ENCODE measurements at regions not wholly inside any gene's neighbourhood (a gene's known extent, or its start where the extent isn't known, plus 50 kb on each side); places are given as distances from the start of the nearest gene placed in this dataset.

DNA sequence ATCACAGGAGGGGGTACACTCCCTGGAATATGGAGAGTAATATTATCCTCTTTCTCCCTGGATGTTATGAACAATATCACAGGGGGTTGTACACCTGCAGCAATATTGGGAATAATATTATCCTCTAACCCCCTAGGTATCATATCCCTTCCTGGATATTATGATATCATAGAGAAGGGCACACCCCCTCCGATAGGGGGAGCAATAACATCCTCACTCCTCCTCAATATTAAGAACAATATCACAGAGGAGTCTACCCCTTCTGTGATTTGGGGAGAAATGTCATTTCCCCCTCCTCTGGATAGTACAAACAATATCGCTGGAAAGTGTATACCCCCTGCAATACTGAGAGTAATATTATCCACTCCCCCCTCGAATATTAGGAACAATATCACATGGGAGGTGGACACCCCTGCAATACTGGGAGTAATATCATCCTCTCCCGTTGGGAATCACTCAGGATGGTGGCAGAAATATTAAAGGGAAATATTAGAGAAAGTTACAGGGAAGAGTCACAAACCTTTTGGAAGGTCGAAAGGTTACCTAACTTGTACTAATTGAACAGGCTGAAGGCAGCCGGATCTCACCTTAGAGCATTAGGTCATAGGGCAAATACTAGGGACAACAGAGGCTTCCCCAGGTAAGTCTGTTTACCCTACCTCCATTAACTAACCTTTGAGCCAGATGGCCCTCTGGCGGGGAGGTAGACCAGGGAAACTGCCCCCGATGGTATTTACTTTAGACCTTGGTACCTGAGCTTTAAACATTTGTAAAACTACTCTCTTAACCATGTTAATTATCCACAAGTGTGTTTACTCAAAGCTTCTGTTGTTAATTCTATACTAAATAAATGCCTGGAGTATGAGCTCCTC lies 57.5 kb upstream of the FREM1 start (continued):
- TF ChIP-seq ZNF234 (CRISPR knock-in tag; conservative IDR thresholded peaks at IDR 0.05) (no peak), STAG1 (CRISPR knock-in tag; IDR thresholded peaks at IDR 0.05) (peak; percentile 67), TMF1 (CRISPR knock-in tag; IDR thresholded peaks at IDR 0.05; ENCODE audit: low read depth) (no peak), TSC22D2 (CRISPR knock-in tag; IDR thresholded peaks at IDR 0.05; ENCODE audit: borderline replicate concordance) (no peak), TCF7L2 (IDR thresholded peaks at IDR 0.05; ENCODE audit: low read depth, low read length) (no peak), ZNF3 (CRISPR knock-in tag; IDR thresholded peaks at IDR 0.05) (no peak), SRSF4 (IDR thresholded peaks at IDR 0.05; ENCODE audit: low read depth, low read length, poor library complexity, severe bottlenecking) (no peak), CCAR2 (optimal IDR thresholded peaks at IDR 0.05; ENCODE audit: low read depth, low read length) (no peak), GPN1 (CRISPR knock-in tag; IDR thresholded peaks at IDR 0.05; ENCODE audit: borderline replicate concordance) (no peak), ZNF343 (CRISPR knock-in tag; IDR thresholded peaks at IDR 0.05) (no peak), TBP (CRISPR knock-in tag; IDR thresholded peaks at IDR 0.05) (no peak), ZNF431 (CRISPR knock-in tag; IDR thresholded peaks at IDR 0.05; ENCODE audit: borderline replicate concordance, low read depth) (no peak), TEAD2 (CRISPR knock-in tag; IDR thresholded peaks at IDR 0.05) (no peak), ZBTB7A (CRISPR knock-in tag; IDR thresholded peaks at IDR 0.05) (no peak), ZNF558 (CRISPR knock-in tag; IDR thresholded peaks at IDR 0.05; ENCODE audit: borderline replicate concordance) (no peak), PPARG (CRISPR knock-in tag; conservative IDR thresholded peaks at IDR 0.05) (peak; percentile 95), U2AF1 (optimal IDR thresholded peaks at IDR 0.05; ENCODE audit: low read depth, low read length) (no peak), ZNF282 (IDR thresholded peaks at IDR 0.05; ENCODE audit: partially characterized antibody) (no peak), HNF4G (IDR thresholded peaks at IDR 0.05; ENCODE audit: borderline replicate concordance, low read depth, low read length) (peak; percentile 81), HNF4G (CRISPR knock-in tag; IDR thresholded peaks at IDR 0.05; ENCODE audit: borderline replicate concordance, low read depth) (peak; percentile 78; the same call in 1 of the 2 replicates), MTF2 (CRISPR knock-in tag; IDR thresholded peaks at IDR 0.05; ENCODE audit: borderline replicate concordance) (no peak)
- TF ChIP-seq, protein P1, sequence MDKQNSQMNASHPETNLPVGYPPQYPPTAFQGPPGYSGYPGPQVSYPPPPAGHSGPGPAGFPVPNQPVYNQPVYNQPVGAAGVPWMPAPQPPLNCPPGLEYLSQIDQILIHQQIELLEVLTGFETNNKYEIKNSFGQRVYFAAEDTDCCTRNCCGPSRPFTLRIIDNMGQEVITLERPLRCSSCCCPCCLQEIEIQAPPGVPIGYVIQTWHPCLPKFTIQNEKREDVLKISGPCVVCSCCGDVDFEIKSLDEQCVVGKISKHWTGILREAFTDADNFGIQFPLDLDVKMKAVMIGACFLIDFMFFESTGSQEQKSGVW (CRISPR knock-in tag; IDR thresholded peaks at IDR 0.05; ENCODE audit: borderline replicate concordance) = no peak
- TF ChIP-seq, protein P2, sequence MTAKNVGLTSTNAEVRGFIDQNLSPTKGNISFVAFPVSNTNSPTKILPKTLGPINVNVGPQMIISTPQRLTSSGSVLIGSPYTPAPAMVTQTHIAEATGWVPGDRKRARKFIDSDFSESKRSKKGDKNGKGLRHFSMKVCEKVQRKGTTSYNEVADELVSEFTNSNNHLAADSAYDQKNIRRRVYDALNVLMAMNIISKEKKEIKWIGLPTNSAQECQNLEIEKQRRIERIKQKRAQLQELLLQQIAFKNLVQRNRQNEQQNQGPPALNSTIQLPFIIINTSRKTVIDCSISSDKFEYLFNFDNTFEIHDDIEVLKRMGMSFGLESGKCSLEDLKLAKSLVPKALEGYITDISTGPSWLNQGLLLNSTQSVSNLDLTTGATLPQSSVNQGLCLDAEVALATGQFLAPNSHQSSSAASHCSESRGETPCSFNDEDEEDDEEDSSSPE (CRISPR knock-in tag; IDR thresholded peaks at IDR 0.05) = no peak
- TF ChIP-seq, protein P3, sequence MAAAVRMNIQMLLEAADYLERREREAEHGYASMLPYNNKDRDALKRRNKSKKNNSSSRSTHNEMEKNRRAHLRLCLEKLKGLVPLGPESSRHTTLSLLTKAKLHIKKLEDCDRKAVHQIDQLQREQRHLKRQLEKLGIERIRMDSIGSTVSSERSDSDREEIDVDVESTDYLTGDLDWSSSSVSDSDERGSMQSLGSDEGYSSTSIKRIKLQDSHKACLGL (CRISPR knock-in tag; IDR thresholded peaks at IDR 0.05) = no peak
- TF ChIP-seq, protein P4, sequence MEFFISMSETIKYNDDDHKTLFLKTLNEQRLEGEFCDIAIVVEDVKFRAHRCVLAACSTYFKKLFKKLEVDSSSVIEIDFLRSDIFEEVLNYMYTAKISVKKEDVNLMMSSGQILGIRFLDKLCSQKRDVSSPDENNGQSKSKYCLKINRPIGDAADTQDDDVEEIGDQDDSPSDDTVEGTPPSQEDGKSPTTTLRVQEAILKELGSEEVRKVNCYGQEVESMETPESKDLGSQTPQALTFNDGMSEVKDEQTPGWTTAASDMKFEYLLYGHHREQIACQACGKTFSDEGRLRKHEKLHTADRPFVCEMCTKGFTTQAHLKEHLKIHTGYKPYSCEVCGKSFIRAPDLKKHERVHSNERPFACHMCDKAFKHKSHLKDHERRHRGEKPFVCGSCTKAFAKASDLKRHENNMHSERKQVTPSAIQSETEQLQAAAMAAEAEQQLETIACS (CRISPR knock-in tag; IDR thresholded peaks at IDR 0.05) = no peak
- TF ChIP-seq, protein P5, sequence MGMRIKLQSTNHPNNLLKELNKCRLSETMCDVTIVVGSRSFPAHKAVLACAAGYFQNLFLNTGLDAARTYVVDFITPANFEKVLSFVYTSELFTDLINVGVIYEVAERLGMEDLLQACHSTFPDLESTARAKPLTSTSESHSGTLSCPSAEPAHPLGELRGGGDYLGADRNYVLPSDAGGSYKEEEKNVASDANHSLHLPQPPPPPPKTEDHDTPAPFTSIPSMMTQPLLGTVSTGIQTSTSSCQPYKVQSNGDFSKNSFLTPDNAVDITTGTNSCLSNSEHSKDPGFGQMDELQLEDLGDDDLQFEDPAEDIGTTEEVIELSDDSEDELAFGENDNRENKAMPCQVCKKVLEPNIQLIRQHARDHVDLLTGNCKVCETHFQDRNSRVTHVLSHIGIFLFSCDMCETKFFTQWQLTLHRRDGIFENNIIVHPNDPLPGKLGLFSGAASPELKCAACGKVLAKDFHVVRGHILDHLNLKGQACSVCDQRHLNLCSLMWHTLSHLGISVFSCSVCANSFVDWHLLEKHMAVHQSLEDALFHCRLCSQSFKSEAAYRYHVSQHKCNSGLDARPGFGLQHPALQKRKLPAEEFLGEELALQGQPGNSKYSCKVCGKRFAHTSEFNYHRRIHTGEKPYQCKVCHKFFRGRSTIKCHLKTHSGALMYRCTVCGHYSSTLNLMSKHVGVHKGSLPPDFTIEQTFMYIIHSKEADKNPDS (CRISPR knock-in tag; IDR thresholded peaks at IDR 0.05) = peak; percentile 100

Measured in HepG2 (cell line).